ENCODE measurements at regions not wholly inside any gene's neighbourhood (a gene's known extent, or its start where the extent isn't known, plus 50 kb on each side); places are given as distances from the start of the nearest gene placed in this dataset.

DNA sequence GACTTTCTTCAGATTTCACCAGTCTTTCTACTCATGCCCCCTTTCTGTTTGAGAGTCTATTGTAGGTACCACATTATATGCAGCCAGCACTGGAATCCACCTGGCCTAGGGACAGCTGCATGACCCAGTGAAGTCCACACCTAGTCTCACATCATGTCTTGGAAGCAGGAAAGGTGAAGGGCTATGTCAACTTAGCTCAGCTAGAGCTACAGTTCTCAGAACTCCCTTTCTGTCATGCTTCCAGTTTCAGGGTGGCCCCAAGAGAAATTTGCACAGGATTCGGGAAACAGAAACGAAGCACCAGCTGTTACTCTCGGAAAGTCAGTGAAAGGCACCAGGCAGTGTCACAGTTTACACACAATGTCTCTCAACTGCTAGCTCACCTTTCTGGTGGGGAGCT lies 51.6 kb upstream of the NLRP1 start:
- DNase-seq: no peak

DNA sequence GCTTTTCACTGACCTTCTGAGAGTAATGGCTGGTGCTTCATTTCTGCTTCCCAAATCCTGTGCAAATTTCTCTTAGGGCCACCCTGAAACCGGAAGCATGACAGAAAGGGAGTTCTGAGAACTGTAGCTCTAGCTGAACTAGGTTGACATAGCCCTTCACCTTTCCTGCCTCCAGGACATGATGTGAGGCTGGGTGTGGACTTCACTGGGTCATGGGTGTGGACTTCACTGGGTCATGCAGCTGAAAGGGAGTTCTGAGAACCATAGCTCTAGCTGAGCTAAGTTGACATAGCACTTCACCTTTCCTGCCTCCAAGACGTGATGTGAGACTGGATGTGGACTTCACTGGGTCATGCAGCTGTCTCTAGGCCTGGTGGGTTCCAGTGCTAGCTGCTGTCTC lies 54.3 kb upstream of the NLRP1 start:
- DNase-seq: no peak

DNA sequence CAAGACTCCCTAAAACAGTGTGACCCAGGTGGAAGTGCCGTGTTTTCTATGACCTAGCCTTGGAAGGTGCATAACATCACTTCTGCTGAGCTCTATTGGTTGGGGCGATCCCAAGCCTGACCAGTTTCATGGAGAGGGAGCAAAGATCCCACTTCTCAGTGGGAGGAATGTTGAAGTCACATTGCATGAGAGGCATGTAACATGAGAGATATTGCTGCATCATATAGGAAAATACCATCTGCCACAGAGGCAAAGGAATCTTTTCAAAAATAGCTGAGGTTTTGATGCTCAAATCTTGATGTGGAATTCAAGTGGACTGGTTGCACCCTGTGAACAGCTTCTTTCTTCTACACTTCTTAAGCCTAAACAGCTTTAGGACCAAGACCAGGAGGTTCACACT lies 56.4 kb upstream of the NLRP1 start:
- DNase-seq: no peak

DNA sequence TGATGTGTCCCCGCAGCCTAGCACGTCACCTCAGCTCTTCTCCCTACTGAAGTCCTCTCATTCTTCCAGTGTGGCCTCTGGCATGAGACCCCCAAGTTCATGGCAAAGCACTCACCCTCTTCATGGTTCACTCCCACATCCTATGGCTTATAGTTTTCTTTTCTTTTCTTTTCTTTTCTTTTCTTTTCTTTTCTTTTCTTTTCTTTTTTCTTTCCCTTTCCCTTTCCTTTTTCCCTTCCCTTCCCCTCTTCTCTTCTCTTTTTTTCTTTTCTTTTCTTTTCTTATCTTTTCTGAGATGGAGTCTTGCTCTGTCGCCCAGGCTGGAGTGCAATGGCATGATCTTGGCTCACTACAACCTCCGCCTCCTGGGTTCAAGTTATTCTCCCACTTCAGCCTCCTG lies 58.4 kb upstream of the NLRP1 start:
- no peak for DNase-seq

DNA sequence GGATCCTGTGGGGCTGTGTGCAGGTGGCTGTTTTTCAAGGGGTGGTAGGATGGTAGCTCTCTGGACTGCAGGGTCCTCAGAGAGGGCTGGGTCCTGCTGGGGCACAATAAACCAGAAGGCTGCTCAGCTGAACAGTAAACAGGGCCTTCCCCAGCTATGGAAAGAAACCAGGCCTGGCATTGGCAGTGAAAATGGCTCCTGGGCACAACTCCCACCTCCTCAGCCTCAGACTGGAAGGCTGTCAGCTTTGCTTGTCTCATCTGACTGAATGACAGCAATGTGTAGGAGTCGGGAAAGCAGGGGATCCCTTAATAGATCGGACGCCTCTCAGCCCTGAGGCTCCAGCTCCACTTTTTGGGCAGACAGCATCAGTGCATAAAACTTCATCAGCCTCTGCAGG lies 59.8 kb upstream of the NLRP1 start:
- DNase-seq: no peak

DNA sequence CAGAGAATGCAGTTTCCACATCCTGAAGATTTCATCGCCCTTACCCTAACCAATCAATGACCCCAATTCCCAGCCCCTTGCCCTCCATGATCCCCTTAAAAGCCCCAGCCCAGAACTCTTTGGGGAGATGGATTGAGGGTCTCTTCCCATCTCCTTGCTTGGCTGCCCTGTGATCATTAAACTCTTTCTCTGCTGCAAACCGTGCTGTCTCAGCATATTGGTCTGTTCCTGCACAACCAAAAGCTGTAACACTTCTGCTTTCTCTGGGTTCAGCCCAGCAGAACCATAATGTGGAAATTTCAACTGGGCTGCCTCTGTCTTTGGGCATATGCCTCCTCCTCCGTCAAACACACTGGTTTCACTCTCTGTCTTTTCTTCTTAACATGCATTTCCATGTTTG lies 67.0 kb upstream of the NLRP1 start:
- no peak for DNase-seq

DNA sequence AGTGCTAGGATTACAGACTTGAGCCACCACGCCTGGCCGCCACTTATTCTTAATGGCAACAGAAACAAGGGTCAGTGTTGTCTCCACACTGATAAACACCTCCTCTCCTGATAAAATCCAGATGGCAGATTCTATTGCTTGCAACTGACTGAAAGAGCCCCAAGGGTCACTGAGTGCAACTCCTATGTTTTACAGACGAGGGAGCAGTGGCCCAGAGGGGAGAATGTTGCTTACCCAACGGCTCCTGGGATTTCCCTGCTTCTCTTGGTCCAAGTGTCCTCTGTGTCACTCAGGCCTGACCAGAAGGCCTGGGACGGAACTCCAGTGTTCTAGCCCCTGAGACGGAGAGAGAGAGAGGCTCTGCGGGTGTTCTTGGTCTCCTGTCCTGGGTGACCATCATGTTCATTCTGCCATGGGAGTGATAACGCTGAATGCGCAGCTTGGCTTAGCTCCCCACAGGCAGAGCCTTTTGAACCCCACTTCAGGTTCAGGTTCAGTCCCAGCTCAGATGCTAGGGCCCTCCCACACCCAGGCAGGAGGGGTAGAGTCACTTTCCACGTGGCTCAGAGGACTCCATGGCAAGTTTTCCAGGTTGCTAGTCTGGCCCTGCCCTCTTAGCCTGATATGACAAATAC lies 77.3 kb upstream of the NLRP1 start:
- no peak for DNase-seq

DNA sequence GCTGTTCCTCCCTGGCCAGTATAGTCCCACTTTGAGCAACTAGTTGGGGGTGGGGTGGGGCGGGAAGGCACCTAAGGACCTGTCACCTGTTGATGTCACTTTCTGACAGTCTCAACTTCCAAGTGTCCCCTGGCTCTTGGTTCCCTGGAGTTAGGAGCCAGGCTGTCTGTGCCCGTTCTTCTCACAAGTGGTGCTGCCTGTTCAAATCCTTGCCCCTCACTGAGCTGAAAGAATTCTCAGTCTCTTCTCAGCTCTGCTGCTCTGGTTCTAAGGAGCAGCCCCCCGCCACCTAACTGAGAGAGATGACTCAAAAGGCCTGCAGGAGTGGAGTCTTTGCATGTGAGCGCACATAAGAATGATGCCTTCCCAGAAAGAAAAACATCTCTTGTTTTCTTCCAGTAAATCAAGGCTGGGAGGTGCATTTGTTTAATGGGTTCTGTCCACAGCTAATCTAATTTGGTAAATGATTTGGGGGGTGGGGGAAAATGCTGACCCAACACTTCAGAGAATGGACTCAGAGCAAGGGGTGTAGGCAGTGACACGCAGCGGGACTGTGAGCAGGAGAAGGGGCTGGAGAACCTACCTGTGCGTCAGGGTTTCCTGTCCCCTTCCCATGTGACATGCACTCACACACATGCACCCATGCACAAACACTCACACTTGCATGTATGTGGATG lies 78.2 kb upstream of the NLRP1 start:
- no peak for DNase-seq

DNA sequence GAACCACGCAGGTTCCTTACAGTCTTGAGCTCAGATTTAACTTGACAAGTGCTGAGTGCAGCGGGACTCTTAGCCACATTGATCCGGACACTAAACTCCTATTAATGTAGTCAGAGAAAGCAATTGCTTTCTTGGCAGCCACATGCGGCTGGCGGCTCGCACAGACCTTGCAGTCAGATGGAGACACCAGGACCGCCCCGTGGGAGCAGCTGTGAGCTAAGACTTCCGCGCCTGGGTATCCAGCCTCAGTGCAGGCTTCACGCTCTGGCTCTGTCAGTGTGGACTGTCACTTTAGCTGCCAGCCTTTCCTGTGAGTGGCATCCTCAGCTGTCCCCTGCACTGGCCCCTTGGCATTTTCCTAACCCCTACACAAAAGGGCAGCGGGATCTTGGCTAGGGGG lies 80.9 kb upstream of the NLRP1 start:
- no peak for DNase-seq

DNA sequence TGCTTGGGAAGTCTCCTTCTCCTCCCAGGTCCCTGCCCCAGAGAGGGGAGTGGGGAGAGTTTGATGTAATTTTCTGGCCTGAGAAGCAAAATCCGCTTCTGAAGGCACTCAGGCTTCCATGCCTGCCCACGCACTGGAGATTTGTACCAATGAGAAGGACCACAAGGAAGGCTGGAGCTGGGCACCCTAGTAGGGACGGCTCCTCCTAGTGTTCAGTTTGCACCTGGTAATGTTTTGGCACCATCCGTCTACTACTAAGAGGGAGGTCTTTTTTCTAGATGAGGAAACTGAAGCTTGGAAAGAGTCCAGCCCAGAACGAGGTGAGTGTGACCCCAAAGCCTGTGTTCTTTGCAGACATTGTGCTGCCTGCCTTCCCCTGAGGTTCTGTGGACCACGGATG lies 83.6 kb upstream of the NLRP1 start:
- DNase-seq: no peak

DNA sequence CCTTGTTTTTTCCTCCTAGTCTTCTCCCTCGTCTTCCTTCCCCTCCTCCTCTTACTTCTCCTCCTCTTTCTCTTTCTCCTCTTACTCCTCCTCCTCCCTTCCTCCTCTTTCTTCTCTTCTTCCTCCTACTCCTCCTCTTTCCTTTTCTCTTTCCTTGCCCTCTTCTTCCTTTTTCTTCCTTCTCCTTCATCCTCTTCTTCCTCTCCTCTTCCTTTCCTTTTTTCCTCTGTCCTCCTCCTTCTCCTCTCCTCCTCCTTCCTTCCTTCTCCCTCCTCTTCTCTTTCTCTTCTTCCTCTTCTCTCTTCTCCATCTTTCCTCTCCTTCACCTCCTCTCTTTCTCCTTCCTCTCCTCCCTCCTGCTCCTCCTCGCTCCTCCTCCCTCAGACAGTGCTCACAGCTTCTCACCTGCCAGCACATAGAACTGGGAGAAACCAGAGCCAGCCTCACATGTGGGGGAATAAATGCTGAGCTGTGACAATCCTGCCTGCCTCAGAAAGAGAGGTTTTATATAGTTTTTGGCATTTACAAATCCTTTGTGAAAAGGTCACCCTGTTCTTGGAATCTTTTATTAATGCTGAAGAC lies 84.3 kb upstream of the NLRP1 start:
- no peak for DNase-seq

DNA sequence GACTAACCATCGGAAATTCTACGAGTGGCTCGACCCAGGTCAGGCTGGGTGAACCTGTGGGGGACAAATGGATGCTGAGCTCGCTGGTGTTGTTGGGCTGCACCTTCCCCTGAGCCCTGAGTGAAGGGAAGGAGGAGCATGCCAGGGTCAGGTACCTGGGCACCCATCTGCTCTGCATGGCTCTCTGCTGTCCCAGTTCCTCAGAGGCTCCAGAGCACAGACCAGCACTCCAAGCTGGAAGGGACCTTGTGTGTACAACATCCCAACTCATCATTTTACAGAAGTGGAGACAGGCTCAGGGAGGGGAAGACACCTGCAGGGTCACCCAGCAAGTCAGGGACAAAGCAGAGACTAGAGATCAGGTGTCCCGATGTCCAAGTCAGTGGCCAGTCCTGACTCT lies 84.9 kb upstream of the NLRP1 start:
- no peak for DNase-seq

DNA sequence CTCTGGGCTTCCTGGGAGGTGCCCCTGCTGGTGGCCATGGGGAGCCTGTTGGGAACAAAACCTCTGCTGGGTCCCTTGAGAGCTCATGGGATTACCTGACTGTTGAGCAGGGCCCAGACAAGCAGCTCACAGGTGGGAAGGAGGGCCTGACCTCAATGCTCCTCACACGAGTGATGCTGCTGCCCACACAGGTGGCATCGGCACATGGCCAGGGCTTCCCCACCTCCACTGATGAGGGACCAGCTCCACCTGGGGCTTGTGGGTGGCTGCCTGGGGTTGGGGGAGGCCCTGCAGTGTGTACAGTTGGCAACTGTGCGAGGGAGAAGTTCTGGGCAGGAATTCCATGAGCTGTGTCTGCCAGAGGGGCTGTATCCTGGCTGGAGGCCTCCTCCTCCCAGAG lies 87.8 kb upstream of the NLRP1 start:
- no peak for DNase-seq

DNA sequence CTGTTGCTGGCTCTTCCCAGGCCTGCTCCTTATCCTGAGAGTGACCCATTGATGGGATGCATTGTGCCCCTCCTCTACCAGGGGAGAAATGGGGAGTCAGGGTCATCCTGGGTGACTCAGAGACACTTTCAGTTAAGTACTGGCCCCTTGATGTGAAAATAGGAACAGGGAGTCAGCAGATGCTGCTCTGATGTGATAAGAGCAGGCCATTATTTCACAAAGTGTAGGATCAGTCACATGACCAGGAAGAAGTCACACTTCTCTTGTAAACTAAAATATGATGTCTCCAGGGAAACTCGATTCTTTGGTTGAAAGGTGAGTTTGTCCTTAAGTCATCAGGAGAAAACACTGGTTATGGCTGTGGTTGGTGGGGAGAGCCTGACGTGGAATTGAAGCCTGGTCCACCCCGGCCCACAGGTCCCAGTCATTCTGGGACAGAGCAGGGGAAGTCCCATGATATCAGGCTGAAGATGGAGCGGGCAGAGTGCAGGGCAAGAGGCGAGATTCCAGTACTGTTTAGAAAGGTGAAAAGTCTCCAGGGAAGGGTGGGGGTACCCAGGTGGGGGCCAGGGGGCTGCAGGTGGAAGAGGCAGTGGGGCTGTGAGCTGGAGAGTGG lies 88.6 kb upstream of the NLRP1 start:
- no peak for DNase-seq

DNA sequence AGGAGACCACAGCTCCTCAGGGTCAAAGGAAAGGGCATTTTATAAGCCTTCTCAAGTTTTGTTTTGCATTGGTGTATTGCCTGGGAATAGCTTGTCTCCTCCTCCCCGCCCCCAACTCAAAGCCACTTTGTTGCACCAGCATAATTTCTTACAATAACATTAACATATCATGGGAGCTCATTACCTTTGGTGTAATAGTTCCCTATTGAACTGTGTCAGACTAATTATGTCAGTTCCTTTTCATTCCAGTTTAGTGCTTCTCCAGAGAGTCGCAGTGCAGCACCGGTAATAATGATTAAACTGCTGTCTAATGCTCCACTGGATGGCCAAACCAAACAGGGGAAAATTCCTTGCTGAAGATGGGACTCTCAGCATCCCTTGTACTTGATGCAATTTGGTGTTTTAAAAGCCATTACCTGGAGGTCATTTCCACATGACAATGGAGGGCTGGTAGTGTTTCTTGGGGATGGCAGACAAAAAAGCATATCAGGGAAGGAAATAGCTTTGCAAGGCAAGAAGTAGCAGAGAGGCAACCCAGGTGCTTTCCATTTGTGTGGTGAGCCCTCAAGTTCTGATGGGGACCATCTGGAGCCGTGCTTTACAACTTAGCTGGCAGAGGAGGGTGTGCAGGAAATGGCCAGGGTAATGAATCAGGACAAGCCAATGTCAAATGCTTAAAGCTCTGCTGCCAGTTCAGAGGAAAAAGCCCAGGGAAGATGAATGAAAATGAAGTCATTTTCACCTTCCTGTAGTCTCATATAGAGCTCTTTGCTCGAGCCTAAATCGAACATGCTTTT lies 91.5 kb upstream of the NLRP1 start:
- DNase-seq: no peak

DNA sequence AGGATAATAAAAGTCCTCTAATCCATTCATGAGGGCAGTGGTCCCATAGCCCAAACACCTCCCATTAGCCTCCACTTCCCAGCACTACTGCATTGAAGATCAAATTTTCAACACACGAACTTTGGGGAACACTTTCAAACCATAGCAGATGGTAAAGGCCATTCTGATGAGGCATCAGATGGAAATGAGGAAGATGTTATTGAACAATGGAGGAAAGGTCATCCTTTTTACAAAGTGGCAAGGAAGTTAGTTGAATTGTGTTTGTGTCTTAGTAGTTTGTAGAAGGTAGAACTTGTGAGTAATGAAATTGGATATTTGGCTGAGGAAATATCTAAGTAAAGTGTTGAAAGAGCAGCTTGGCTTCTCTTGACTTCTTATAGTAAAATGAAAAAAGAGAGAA lies 93.3 kb upstream of the NLRP1 start:
- DNase-seq: no peak

DNA sequence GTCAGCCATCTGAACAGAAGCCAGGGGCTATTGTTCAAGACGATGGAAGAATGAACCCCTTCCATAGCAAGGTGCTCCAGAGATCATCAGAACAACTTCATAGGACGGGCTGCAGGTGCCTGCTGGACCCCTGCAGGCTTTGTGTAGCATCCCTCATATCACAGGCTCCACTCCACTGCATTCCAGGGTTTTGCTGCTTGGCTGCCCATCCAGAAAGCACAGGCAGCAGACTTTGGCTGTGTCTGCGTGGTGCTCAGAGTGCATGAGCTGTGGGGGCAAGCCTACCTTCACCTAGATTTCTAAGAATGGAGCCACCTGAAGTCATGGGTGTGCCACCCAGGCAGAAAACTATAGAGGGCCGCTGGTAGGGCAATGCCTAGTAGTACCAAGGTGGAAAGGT lies 93.9 kb upstream of the NLRP1 start:
- DNase-seq: no peak

DNA sequence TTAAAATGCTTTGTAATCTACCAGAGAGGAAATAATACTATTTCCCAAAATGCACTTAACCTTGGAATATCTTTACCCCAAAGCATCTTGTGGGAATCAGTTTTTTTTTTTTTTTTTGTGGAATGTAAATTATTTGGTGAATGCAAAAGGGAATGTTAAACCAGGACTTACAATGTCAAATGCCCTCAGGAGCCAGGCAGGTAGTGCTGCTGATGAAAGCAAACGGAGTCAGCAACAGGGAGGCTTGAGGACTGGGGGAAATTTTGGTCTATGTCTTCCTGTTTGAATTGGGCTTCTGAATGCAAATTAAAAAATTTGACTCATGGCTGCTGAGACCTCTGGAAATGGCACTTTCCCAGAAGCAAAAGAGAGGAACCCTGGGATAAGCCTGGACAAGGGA lies 96.5 kb upstream of the NLRP1 start:
- no peak for DNase-seq

DNA sequence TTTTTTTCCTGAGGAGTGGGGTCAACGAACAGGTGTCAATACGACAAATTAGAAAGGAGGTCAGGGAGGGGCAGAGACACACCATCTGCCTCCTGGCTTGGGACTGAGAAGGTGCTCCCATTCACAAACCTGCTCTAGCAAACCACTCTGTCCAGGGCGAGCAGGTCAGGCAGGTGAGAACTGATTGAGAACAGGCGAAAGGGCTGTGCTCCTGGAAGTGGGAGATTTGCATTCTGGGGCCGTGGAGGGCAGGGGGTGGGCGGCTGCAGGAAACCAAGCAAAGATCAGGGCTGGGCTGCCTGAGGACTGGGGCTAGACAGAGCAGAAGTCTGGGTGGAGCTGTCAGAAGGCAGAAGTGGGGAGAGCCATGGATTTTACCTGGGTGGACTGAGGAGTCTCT lies 98.9 kb upstream of the NLRP1 start:
- no peak for DNase-seq

DNA sequence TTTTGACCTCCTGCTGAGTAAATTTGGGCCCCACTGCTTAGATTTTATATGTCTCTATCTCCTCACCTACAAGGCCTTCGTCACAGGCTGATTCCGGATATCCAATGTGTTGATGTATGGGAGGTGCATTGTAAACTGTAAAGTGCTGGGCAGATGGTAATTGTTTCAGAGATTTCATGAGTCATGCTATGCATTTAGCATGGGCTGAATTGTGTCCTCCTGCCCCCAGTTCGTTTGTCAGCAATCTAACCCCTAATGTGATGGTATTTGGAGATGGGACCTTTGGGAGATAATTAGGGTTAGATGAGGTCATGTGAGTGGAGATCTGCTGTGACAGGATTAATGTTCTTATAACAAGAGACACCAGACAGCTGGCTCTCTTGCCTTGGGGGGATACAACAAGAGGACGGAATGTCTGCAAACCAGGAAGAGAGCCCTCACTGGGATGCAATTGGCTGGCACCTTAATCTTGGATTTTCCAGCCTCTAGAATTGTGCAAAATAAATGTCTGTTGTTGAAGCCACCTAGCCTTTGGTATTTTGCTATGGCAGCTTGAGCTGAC lies 101.8 kb upstream of the NLRP1 start:
- DNase-seq: no peak

DNA sequence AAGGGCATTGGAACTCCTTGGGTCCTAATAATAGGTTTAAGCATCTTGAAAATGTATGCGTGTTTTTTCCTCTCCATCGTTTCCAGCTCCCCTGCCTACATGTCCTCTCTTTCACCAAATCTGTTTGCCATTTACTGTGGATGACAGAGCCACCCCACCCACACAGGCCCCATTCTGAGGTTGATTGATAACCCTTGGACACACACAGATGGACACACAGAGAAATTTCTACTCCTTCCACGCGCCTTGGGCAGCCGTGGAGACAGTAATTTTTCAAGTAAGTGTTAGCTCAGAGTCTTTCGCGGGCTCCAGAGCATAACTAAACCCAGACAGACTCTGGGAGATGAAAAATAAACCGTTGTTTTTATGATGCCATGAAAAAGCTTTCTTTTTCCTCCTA lies 103.3 kb upstream of the NLRP1 start:
- no peak for DNase-seq

DNA sequence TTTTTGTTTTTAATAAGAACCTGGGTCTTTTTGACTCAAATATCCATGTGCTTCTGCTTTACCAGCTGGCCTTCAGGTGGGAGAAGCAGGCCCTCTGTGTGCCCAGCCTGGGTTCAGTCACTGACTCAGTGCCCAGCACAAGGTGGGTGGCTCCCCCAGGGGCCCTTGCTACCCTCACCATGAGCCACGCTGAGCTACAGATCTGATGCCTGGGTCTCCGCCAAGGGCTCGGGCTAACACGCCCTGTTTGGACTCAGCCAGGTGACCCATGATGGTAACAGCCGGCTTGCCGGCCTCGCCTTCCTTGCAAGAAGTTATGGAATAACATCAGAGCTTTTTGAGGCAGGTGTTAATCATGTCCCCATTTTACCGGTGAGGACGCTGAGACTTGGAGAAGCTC lies 109.5 kb upstream of the NLRP1 start:
- DNase-seq: no peak

DNA sequence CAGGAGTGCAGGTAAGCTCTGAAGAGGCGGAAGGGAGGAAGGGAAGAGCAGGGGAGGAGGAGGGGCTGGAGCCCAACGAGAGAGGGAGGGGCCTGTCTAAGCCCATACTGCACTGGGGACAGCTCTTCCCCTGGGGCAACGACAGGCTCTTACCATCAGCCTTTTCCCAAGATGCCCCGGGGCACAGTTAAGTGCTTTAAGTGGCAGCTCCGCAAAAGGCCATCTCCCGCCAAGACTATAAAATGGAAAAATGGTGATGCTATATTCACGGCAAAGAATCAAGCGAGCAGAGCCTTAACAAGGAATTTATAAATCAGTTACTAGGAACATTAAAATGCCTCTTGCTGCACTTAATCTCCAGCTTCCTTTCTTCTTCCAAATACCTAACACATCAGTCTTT lies 110.2 kb upstream of the NLRP1 start:
- DNase-seq: no peak
